ENCODE measurements at regions not wholly inside any gene's neighbourhood (a gene's known extent, or its start where the extent isn't known, plus 50 kb on each side); places are given as distances from the start of the nearest gene placed in this dataset.
"Not testable (repeated sequence)": the region's sequence is repeated elsewhere in the genome, so short reads cannot be mapped to it uniquely, and the experiment has no call there.

DNA sequence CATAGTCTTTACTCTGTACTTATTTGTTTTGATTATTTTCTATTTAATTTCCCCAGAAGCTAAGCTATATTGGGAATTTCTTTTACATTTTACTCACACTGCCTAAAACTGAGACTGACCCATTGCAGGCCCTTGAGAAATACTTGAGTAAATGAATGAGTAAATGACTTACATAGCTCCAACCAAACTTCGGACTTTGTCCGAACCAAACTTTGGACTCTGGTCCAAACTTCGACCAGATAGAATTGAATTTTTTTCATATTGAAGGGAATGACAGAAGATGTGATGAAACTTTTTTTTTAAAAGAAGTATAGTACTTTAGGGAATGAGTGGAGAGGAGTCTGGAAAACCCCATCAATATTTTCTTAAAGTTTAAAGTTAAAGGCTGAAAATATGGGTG, 75.6 kb upstream of the MYRIP start:
- intact Hi-C loops (cut with DNase I) = no loop called here
- DNase-seq (ENCODE audit: low spot score) = no peak

DNA sequence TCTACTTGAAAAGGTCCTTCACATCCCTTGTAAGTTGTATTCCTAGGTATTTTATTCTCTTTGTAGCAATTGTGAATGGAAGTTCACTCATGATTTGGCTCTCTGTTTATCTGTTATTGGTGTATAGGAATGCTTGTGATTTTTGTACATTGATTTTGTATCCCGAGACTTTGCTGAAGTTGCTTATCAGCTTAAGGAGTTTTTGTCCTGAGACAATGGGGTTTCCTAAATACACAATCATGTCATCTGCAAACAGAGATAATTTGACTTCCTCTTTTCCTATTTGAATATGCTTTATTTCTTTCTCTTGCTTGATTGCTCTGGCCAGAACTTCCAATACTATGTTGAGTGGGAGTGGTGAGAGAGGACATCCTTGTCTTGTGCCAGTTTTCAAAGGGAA, 69.8 kb upstream of the MYRIP start:
- intact Hi-C loops (cut with DNase I); DNase-seq (ENCODE audit: low spot score): not testable (repeated sequence)

GRCh38 chr3:39744746-39745145, 64.7 kb upstream of the MYRIP start:
- intact Hi-C loops (cut with DNase I) = no loop called here
- no peak for DNase-seq (ENCODE audit: low spot score)

- no peak for DNase-seq (ENCODE audit: low spot score)
- intact Hi-C loops (cut with DNase I) = no loop called here
These were observed 61.4 kb upstream of the MYRIP start for GRCh38 chr3:39748002-39748401.

DNA sequence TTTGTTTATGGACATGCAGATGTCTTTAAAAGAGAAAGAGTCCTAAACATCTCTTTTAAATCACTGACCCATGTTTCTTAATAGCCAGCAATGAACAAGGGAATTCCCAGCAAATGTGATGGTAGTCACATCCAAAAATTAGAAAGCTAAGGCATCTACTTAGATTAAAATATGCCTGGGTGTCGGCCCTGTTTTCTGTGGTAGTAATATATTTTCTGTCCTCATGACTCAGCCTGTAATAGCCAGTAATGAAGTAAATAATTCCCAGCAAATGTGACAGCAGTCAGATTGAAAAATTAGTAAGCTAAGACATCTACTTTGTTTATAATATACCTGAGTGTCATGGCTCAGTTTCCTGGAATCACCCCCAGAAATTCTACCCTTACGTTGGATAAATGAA, 60.6 kb upstream of the MYRIP start:
- intact Hi-C loops (cut with DNase I) = no loop called here
- DNase-seq (ENCODE audit: low spot score) = no peak

GRCh38 chr3:39750712-39751111, 58.7 kb upstream of the MYRIP start:
- no peak for DNase-seq (ENCODE audit: low spot score)
- intact Hi-C loops (cut with DNase I) = no loop called here

DNA sequence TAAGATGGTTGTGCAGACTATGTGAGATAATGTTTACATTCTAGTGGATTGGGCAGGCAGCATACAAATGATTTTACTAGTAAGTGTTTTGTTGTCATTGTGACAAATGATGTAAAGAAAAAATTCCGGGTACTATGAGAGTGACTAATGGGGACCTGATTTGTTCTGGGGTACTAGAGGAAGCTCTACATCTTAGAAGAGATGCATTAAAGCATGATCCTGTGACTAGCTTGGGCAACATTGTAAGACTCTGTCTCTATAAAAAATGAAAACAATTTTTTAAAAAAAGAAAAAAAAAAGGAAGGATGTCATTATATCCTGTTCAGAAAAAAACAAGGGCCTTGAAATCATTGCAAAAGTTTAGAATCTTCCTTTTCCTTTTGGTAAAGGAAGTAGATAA, 58.1 kb upstream of the MYRIP start:
- intact Hi-C loops (cut with DNase I) = no loop called here
- no peak for DNase-seq (ENCODE audit: low spot score)

GRCh38 chr3:39752019-39752637, 57.3 kb upstream of the MYRIP start:
- intact Hi-C loops (cut with DNase I) = no loop called here
- DNase-seq (ENCODE audit: low spot score) = no peak

DNA sequence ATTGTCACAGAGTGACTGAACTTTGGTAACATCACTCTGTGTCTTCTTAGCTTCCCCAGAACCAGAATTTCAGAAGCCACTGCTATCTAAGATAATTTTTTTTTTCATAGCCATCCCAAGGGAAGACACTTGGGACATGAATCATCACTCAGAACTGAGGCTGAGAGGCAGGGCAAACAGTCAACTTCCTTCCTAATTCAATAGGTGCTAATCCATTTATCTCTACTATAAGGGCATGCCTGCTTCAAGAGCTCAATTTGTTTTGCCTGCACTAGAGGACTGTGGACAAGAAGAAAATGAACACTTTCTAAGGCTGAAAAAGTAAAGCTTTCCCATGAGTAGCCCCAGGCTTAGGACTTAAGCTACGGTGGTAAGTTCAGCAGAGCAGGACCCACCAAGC, 56.7 kb upstream of the MYRIP start:
- DNase-seq (ENCODE audit: low spot score) = no peak
- intact Hi-C loops (cut with DNase I) = no loop called here

DNA sequence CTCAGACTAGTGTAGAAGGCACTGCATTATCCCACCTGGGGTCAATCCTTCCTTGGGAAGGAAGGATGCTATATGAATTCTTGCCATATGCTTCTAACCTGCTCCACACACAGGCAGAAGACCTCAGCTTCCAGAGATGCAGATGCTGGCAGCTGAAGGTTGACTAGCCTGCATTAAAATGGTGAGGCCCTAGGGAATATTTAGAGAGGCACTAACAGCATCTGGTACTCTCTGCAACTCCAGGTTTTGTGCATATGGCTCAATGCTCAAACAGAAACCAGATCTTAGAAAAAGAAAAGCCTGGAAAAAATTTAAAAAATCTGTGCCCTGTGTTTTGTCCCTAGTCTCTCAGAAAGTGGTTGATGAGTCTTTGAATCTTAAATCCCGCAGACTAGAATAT, 56.0 kb upstream of the MYRIP start:
- intact Hi-C loops (cut with DNase I) = no loop called here
- no peak for DNase-seq (ENCODE audit: low spot score)

GRCh38 chr3:39754549-39754948, 54.9 kb upstream of the MYRIP start:
- intact Hi-C loops (cut with DNase I) = no loop called here

GRCh38 chr3:39755100-39755499, 54.3 kb upstream of the MYRIP start:
- intact Hi-C loops (cut with DNase I) = no loop called here
- no peak for DNase-seq (ENCODE audit: low spot score)

More at GRCh38 chr3:39754549-39754948, 54.9 kb upstream of the MYRIP start:
- DNase-seq (ENCODE audit: low spot score) = no peak

GRCh38 chr3:39757307-39757706, 52.1 kb upstream of the MYRIP start:
- no peak for DNase-seq (ENCODE audit: low spot score)

More at GRCh38 chr3:39757307-39757706, 52.1 kb upstream of the MYRIP start:
- intact Hi-C loops (cut with DNase I) = no loop called here

All from cardiac septum (tissue), 1 donor.